NCI-H146 (cell line): ENCODE measurements at regions not wholly inside any gene's neighbourhood (a gene's known extent, or its start where the extent isn't known, plus 50 kb on each side); places are given as distances from the start of the nearest gene placed in this dataset.
"Not testable (repeated sequence)": the region's sequence is repeated elsewhere in the genome, so short reads cannot be mapped to it uniquely, and the experiment has no call there.

Experiments
- DNase-seq: peaks from one replicate; lab custom pipeline; 2025; lab: John Stamatoyannopoulos, UW

DNA sequence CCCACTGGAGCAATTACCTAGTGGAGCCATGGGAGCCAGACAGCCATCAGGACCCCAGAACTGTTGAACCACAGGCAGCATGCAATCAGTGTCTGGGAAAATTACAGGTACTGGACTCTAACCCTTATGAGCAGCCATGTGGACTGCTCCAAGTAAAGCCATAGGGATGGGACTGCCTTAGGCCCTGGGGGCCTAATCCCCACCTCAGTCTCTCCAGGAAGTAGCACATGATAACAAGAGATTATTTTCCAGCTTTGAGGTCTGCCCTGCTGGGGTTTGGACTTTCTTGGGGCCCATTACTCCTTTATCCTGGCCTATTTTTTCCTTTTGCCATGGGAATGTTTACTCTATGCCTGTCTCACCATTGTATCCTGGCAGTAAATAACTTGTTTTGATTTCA, 226.8 kb downstream of the AEBP2 start:
- no peak for DNase-seq

DNA sequence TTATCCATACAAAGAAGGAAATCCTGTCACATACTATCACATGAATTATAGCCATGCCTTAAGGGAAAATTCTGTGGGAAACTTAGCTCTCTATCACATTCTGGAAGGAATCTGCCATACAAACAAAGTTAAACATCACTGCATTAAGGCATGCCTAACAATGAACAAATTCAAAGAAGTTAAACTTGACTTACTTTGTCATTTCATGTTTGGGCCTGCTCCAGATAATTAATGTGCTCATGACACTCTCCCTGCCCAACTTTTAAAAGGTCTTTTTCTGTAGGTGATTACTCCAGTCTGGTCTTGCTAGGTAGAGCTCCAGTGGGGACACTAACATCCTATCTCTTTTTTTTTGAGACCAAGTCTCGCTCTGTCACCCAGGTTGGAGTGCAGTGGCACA, 230.5 kb downstream of the AEBP2 start:
- no peak for DNase-seq

DNA sequence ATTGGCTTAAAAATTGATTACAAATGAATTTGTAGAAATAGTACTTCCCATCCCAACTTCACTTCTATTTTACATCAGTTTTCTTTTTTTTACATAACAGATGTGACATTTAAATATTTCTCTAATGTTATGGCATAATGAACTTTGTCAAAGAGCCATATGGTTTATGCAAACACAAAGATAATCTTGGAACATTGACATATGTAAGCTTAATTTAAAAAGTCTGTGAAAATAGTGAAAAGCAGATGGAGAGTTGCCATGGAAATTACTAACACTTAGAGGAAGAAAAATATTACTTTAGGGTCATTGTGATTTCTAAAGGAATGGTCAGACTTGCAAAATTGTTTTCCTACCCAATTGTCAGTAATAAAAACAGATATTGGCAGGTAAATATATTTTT, 232.4 kb downstream of the AEBP2 start:
- no peak for DNase-seq

DNA sequence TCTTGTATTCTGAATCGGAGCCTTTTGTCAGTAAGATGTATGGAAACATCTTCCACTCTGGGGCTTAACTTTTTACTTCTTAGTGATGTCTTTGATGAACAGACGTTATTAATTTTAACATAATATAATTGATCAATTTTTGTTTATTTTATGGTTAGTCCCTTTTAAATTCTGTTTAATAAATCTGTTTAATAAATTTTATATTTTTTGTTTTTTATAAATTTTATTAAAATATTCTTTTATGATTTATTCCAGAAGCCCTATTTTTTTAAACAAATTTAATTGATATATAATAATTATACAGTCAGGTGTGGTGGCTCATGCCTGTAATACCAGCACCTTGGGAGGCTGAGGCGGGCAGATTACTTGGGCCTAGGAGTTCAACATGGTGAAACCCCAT, 235.1 kb downstream of the AEBP2 start:
- DNase-seq = no peak

DNA sequence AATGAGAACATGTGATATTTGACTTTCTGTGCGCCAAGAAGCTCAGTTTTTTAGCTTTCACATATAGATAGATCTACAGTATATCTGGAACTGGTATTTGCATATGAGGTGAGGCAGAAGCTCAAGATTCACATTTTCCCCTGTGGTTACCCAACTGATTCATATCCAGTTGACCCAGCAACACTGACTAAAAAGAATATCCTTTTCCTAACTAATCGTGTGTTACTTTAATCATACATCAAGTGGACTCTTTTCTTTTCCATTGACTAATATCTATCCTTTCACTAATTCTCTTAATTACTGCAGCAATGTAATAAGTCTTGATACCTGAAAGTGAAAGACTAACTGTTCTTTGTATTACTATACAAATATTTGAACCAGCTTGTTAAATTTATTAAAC, 236.1 kb downstream of the AEBP2 start:
- no peak for DNase-seq

DNA sequence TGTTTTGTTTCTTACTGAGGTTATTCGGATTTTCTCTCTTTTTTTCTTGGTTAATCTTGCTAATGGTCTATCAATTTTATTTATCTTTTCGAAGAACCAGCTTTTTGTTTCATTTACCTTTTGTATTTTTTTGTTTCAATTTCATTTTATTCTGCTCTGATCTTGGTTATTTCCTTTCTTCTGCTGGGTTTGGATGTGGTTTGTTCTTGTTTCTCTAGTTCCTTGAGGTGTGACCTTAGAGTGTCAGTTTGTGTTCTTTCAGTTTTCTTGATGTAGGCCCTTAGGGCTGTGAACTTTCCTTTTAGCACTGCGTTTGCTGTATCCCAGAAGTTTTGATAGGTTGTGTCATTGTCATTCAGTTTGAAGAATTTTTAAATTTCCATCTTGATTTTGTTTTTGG, 239.2 kb downstream of the AEBP2 start:
- DNase-seq = not testable (repeated sequence)

DNA sequence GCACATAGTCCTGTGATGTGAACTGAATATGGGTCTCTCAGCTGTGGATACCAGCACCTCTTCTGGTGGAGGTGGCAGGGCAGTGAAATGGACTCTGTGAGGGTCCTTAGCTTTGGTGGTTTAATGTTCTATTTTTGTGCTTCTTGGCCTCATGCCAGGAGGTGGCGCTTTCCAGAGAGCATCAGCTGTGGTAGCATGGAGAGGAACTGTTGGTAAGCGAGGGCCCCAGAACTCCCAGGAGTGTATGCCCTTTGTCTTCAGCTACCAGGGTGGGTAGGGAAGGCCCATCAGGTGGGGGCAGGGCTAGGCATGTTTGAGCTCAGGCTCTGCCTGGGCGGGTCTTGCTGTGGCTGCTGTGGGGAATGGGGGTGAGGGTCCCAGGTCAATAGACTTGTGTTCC, 241.7 kb downstream of the AEBP2 start:
- no peak for DNase-seq

DNA sequence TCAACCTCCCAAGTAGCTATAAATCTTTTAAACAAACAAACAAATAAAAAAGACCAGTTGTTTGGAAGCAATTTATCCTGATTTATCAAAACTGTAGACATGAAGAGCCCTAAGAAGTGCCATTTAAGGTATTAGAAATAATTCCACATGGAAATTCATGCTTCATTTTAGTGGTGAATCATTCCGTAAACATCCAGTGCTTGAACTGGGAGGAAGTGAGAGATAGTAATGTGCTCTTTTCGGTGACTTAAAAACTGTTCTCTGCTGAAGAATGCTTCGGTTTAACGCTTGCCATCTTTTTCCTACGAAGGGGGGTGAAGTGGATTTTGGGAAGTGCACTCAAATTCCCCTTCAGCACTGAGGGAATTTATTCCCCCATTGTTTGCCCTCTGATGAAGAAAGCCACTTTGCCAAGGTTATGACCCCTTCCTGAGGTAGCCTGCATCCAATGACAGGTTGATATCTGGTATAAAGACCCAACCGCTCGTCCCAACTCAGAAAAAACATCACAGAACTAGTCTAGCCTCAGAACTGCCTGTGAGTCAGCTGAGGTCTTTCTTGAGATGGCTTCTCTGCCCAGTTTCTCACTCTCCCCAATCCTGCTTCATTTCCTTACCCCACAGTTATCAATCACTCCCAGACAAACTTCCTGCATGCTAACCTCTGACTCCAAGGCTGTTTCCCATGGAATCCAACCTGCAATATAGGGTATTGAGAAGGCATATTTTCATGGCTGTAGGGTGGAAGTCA, 244.1 kb downstream of the AEBP2 start:
- DNase-seq = no peak

DNA sequence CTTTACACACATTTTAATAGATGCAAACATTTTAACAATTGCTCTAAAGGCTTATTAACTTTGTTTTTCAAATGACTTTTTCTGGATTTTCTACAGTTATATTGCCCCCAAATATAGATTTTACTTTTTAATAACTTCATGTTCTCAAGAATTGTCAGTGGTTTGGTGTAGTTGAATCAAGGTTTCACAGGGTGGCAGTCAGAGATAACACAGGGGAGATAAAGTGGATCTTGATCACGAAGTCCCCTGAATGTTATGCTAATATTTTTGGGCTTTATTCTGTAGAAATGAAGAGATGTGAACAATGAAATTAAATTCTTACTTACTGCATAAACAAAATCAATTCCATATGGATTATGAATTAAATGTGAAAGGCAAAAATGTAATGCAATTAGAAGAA, 248.1 kb downstream of the AEBP2 start:
- DNase-seq = no peak

DNA sequence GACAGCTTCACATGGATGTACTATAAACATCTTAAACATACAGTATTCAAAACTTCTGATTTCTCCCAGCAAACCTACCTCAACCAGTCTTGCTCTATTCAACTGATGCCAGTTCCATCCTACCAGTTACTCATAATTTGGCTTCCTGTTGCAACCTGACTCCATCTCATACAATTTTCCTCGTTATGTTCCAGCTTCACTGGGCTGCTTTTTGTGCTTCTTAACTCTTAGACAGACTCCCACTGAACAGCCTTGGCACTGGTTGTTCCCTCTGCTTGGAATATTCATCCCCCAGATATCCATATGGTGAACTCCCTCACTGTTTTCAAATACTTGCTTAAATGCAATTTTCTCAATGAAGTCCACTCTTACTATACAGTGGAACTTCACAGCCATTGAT, 249.2 kb downstream of the AEBP2 start:
- no peak for DNase-seq

DNA sequence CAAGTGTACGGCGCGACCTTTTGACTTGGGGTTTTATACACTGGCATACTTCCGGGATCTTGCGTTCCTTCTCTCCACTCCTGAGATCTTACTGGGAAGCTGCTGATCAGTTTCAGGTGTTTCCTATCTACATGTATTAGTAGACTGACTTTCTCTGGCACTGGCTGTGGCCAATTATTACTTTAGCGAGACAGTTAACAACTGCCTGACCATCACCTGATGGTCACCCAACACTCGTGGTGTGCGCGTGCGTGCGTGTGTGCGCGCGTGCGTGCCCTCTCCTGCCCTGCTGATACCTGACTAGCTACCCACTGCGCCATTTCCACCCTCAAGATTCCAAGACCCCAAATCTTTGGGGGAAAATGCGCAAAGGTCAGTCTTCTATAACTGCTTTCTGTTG, 249.9 kb downstream of the AEBP2 start:
- no peak for DNase-seq

DNA sequence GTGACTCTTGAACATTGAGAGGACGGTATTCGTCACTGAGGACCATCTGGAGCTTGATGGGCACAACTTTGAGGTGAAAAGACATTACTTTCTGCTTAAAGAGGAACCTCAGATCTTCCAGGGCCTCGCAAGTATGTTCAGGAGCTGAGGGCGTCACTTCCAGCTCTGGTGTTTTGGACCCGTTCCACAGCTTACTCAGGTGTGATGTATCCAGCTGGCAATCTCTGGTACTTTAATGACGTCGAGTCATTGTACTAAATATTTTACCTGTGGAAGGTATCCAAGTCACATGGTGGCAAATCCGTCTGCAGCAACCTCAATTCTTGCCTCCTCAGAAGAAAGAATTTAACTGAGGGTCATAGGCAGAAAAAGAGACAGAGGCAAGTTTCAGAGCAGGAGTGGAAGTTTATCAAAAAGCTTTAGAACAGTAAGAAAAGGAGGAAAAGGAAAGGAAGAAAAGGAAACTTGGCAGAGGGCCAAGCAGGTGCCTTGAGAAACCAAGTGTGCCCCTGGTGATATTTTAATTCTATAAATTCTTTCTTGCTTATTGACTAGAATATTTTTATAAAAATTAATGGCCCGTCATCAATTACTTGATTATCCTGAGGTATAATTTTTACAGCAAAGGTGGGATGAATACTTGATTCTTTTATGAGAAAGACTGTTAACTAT, 250.6 kb downstream of the AEBP2 start:
- no peak for DNase-seq

DNA sequence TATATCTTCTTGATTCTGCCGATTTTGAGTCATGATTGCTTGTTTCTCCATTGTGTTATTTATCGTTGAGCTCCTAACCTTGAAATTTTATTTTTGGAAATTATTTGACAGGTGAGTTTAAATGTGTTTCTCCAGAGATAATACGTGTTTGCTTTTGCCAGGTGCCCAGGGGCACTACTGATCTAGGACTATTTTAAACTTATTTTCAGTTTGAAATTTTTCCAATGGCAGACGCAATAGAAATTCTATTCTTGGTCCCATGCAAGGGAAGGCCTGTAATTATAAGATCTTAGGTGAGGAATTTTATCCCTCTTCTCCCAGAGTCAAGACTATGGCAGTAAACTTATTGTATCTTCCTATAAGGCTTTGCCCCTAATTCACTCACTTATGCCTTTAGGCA, 252.8 kb downstream of the AEBP2 start:
- DNase-seq = peak; percentile 7

DNA sequence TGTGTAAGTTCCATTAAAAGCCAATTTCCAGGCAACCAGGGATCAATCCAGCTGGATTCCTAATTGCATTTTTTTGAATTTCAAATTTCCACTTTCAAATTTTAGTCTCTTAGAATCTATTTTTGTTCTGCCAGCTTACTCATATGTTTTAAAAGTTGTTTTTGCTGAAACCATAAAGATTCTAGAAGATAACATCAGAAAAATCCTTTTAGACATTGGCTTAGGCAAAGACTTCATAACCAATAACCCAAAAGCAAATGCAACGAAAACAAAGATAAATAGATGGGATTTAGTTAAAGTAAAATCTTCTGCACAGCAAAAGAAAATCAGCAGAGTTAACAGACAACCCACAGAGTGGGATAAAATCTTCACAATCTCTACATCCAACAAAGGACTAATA, 253.3 kb downstream of the AEBP2 start:
- no peak for DNase-seq

DNA sequence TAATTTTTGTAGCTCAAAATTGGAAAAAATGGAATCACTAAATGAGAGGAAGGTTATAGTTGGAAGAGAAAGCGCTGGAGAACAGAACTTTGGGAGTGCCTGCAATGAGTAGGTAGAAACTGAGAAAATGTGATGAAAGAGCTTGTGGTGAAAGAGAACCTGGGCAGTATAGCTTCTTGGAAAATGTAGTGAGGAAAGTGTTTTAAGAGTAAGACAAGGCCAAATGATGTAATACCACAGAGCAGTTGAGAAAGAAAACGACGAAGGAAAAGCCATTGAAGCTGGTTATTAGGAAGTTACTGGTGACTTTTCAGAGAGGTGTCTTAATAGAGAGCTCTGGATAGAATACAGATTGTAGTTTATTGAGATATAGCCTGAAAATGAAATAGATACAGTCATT, 255.3 kb downstream of the AEBP2 start:
- no peak for DNase-seq

DNA sequence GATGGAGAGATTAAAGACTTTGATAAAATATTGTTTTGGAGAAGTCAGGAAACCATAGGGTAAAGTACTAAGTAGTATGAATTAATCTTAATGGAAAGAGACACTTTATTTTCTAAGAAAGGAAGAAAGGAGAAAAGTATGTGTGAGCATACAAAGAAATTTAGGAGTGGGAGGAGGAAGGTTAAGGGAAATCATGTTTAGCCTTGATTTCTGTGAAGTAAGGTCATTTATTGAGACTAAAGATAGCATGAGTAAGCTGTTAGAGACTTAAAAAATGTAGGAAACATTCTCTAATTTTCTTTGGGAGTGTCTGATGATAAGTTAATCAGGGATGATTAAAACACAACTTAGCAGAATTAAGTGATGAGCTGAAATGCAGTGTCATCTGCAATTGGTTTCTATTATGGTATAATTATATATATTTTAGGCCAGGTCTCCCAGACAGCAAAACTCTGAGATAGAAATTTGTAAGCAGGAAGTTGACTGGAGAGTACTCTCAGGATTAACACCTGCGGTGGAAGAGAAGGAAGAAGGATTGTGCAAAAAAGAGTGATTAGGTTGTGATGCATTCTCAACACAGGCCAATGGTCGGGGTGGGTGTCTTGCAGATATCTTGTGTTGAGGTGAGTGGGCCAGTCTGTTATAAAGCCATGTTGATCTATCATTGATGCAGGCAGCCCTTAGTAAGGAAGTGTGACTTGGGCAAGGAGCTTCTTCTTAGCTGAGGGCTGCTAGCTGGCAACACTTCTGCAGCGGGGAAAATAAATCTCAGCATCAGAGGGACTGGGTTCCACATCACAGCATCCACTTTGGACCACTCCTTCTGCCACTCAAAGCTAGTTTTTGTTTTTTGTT, 256.2 kb downstream of the AEBP2 start:
- DNase-seq = no peak

DNA sequence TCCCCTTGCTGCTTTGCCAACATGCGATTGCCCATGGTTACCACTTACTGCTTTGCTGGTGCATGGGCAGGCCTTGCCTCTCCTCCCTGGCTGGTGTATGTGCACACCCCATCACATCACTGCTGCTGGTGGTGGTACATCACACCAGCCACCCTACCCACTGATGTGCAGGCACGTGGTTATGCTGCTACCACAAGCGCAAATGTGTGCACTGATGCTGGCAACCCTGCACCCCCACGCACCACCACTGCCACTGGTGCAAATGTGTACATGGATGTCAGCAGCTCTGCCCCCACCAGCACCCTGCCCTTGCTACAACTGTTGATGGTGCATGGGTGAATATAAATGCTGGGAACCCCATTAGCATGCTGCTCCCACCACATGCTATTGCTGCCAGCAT, 261.7 kb downstream of the AEBP2 start:
- DNase-seq = no peak

DNA sequence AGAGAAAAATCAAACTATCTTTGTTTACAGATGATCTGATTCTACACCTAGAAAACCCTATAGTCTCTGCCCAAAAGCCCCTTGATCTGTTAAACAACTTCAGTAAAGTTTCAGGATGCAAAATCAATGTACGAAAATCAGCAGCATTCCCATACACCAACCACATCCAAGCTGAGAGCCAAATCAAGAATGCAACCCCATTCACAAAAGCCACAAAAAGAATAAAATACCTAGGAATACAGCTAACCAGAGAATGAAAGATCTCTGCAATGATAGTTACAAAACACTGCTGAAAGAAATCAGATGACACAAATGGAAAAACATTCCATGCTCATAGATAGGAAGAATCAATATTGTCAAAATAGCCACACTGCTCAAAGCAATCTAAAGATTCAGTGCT, 265.7 kb downstream of the AEBP2 start:
- DNase-seq = no peak

DNA sequence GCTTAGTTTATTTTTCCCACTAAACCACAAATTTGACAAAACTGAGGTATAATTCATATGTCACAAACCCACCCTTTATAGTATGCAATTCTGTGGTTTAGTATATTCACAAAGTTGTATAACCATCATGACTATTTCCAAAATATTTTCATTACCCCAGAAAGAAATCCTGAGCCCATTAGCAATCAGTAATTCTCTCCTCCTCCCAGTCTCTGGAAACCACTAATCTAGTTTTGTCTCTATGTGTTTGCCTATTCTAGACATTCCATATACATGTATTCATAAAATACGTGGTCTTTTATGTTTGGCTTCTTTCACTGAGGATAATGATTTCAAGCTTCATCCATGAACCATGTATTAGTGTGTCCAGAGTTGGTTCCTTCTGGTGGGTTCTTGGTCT, 267.6 kb downstream of the AEBP2 start:
- no peak for DNase-seq

DNA sequence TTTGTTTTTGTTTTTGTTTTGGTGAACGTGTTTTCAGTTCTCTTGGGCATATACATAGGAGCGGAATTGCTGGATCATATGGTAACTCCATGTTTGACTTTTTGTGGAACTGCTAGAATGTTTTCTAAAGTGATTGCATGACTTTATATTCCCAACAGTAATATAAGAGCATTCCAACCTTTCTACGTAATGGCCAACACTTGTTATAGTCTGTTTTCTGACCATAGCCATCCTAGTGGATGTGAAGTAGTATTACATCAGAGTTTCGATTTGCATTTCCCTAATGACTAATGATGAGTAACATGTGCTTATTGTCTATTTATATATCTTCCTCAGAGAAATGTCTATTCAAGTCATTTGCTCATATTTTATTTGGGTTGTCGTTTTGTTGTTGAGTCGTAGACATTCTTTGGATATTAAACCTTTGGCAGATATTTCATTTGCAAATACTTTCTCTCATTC, 268.7 kb downstream of the AEBP2 start:
- no peak for DNase-seq

DNA sequence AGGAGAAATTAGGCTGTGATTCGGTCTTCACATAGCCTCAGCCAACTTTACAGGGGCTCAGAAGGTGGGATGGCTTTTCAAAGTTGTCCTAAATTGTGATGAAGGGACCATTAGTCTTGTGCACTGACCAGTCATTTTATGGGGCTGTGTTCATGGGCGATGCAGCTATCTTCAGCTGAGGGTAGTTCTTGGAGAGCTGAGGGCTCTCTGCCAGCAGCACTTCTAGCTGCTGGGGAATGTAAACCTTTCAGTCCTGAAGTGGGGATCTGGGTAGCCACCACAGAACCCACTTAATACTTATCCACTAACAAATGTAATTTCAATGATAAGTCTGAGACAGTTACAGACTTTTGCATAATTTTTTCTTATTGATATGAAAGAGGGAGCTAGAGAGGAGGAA, 270.6 kb downstream of the AEBP2 start:
- no peak for DNase-seq

DNA sequence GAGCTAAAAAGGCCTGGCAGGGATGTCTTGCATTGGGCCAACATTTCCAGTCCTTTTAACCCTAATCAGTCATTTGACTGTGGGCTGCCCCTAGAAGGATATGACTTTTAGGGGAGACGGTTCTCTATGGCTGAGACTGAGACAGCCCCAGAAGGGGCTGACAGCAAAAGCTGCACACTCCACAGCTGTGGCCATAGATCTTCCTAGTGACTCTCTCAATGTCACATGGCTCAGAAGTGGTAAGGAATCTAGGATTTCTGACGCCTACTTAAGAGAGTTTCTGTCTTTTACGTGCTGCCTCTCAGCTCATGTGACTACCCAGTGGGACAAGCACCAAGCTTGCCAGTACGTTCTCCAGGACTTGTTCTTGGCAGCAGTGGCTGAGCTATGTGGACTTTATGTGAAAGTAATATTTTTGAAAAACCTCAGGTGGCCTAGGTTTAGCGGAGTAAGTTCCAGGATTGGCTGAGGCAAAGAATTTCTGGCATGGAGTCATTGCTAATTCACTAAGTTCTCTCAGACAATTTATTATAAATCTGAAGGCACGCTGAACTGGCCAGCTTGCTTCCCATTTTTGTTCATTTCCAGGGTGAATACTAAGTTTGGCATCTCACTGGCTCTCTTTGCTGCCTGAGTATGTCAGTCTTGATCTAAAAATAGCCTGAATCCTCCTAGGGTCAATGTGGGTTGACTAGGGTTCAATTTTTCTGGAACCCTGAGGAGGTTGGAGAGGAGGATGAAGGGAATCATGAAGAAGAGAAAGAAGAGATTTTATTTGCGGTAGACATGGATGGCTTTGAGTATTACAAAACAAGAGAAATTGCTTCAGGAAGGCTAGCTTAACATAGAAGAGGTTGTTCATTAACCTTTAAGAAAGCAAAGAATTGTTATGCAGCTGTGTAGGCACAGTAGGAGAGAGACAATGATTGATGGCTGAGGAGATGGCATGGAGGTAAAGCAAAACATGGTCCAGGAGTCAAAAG, 271.8 kb downstream of the AEBP2 start:
- DNase-seq = no peak
